GM18520 (cell line): ENCODE measurements at regions not wholly inside any gene's neighbourhood (a gene's known extent, or its start where the extent isn't known, plus 50 kb on each side); places are given as distances from the start of the nearest gene placed in this dataset.

Source experiments
- ATAC-seq: cut with Tn5 transposase; IDR thresholded peaks from one replicate; pipeline ENCODE4 v1.9.1; 2021; ENCODE audit not compliant: unreplicated experiment

GRCh38 chr1:119298687-119299303 is 69.8 kb upstream of the HAO2 start:
- no peak for ATAC-seq

- ATAC-seq, result no peak
Measured at GRCh38 chr1:119302011-119302410, 66.6 kb upstream of the HAO2 start.

GRCh38 chr1:119308130-119308700 is 60.4 kb upstream of the HAO2 start:
- no peak for ATAC-seq

- ATAC-seq, result no peak
Measured at GRCh38 chr1:119308806-119309205, 59.8 kb upstream of the HAO2 start.

GRCh38 chr1:119310301-119310700 is 58.3 kb upstream of the HAO2 start:
- no peak for ATAC-seq

GRCh38 chr1:119312500-119312899 is 56.1 kb upstream of the HAO2 start:
- no peak for ATAC-seq

- ATAC-seq, result no peak
Measured at GRCh38 chr1:119314001-119314796, 54.4 kb upstream of the HAO2 start.

GRCh38 chr1:119316870-119317416 is 51.6 kb upstream of the HAO2 start:
- ATAC-seq, result no peak

- ATAC-seq, result peak; percentile 83
Measured at GRCh38 chr1:119318466-119319309, 49.9 kb upstream of the HAO2 start.
